Esophagus mucosa (tissue), 1 donor: ENCODE measurements at regions not wholly inside any gene's neighbourhood (a gene's known extent, or its start where the extent isn't known, plus 50 kb on each side); places are given as distances from the start of the nearest gene placed in this dataset.
A peak's percentile ranks its signal among the peaks of the same experiment; 100 is the strongest.
"Not testable (repeated sequence)": the region's sequence is repeated elsewhere in the genome, so short reads cannot be mapped to it uniquely, and the experiment has no call there.

Experiments
- ATAC-seq: fragments of 200-7000 bp; cut with Tn5 transposase; one replicate; pipeline ENCODE4 v1.9.1; 2020
- donor health status: DM: yes; HTN: yes; CAD: no.

GRCh38 chr2:38243186-38243880 lies 133.7 kb downstream of the ATL2 start:
- ATAC-seq = no peak

GRCh38 chr2:38239452-38239851 lies 137.6 kb downstream of the ATL2 start:
- peak; percentile 97 for ATAC-seq

GRCh38 chr2:38238705-38239104 lies 138.4 kb downstream of the ATL2 start:
- ATAC-seq = not testable (repeated sequence)

GRCh38 chr2:38237311-38237710 lies 139.8 kb downstream of the ATL2 start:
- no peak for ATAC-seq

- no peak for ATAC-seq
Observed at GRCh38 chr2:38233231-38233983, 143.7 kb downstream of the ATL2 start.

- no peak for ATAC-seq
Observed at GRCh38 chr2:38232454-38232853, 144.6 kb downstream of the ATL2 start.

GRCh38 chr2:38230756-38231155 lies 146.3 kb downstream of the ATL2 start:
- ATAC-seq = no peak

- no peak for ATAC-seq
Observed at GRCh38 chr2:38228753-38229152, 148.3 kb downstream of the ATL2 start.

GRCh38 chr2:38224821-38225437 lies 149.0 kb upstream of the CYP1B1 start:
- ATAC-seq = no peak

GRCh38 chr2:38224181-38224580 lies 148.2 kb upstream of the CYP1B1 start:
- ATAC-seq = no peak

- no peak for ATAC-seq
Observed at GRCh38 chr2:38223256-38223655, 147.3 kb upstream of the CYP1B1 start.

- no peak for ATAC-seq
Observed at GRCh38 chr2:38220164-38220563, 144.2 kb upstream of the CYP1B1 start.

- ATAC-seq = no peak
Observed at GRCh38 chr2:38218995-38219394, 143.0 kb upstream of the CYP1B1 start.

- no peak for ATAC-seq
Observed at GRCh38 chr2:38218591-38218991, 142.6 kb upstream of the CYP1B1 start.

GRCh38 chr2:38217401-38218188 lies 141.6 kb upstream of the CYP1B1 start:
- ATAC-seq = no peak

GRCh38 chr2:38216886-38217285 lies 140.9 kb upstream of the CYP1B1 start:
- ATAC-seq = no peak

- no peak for ATAC-seq
Observed at GRCh38 chr2:38215993-38216392, 140.0 kb upstream of the CYP1B1 start.

- no peak for ATAC-seq
Observed at GRCh38 chr2:38215522-38215921, 139.6 kb upstream of the CYP1B1 start.

- ATAC-seq = no peak
Observed at GRCh38 chr2:38214209-38214717, 138.3 kb upstream of the CYP1B1 start.

- no peak for ATAC-seq
Observed at GRCh38 chr2:38213619-38214167, 137.7 kb upstream of the CYP1B1 start.

- ATAC-seq = no peak
Observed at GRCh38 chr2:38212312-38212711, 136.4 kb upstream of the CYP1B1 start.

- no peak for ATAC-seq
Observed at GRCh38 chr2:38207168-38207567, 131.2 kb upstream of the CYP1B1 start.

- no peak for ATAC-seq
Observed at GRCh38 chr2:38203446-38203810, 127.5 kb upstream of the CYP1B1 start.
